Stimulated activated naive CD8-positive, alpha-beta T cell treated with anti-CD3 and anti-CD28 coated beads, Interleukin-15, Interleukin-2, amounts not matched to agents 100 ng/mL and 50 ng/mL, for 24 hours (primary cell): ENCODE measurements at regions not wholly inside any gene's neighbourhood (a gene's known extent, or its start where the extent isn't known, plus 50 kb on each side); places are given as distances from the start of the nearest gene placed in this dataset.

ENCODE experiments used
- H3K27ac Mint-ChIP-seq: one replicate; pipeline ENCODE4 v1.8.0; 2021; ENCODE audit warnings: mild to moderate bottlenecking, mixed read lengths
- H3K27me3 Mint-ChIP-seq: one replicate; pipeline ENCODE4 v1.8.0; 2021; ENCODE audit warnings: mixed read lengths
- H3K36me3 Mint-ChIP-seq: one replicate; pipeline ENCODE4 v1.8.0; 2021; ENCODE audit warnings: low read depth, mixed read lengths
- H3K4me1 Mint-ChIP-seq: one replicate; pipeline ENCODE4 v1.8.0; 2021; ENCODE audit warnings: low read depth, mixed read lengths
- H3K4me3 Mint-ChIP-seq: one replicate; pipeline ENCODE4 v1.8.0; 2021; ENCODE audit warnings: mild to moderate bottlenecking, mixed read lengths
- H3K9me3 Mint-ChIP-seq: one replicate; pipeline ENCODE4 v1.8.0; 2021; ENCODE audit warnings: mixed read lengths

- H3K4me3 Mint-ChIP-seq, result no peak overlapping the region
- no peaks in the 10 kb centered on the region for H3K9me3 Mint-ChIP-seq
- H3K27ac Mint-ChIP-seq, result no peak overlapping the region
- no peaks in the 10 kb centered on the region for H3K27me3 Mint-ChIP-seq
- no peaks in the 10 kb centered on the region for H3K4me1 Mint-ChIP-seq
- no peaks in the 10 kb centered on the region for H3K36me3 Mint-ChIP-seq
Measured at GRCh38 chr5:66234241-66234640, 90.1 kb downstream of the SREK1 start.

- peaks cover 5% of the 10 kb centered on the region for H3K27me3 Mint-ChIP-seq
- no peak overlapping the region for H3K4me3 Mint-ChIP-seq
- H3K27ac Mint-ChIP-seq, result no peak overlapping the region
- no peaks in the 10 kb centered on the region for H3K9me3 Mint-ChIP-seq
- H3K36me3 Mint-ChIP-seq, result no peaks in the 10 kb centered on the region
- H3K4me1 Mint-ChIP-seq, result no peaks in the 10 kb centered on the region
Measured at GRCh38 chr5:66238435-66238834, 94.3 kb downstream of the SREK1 start.

GRCh38 chr5:66239034-66239433, 94.9 kb downstream of the SREK1 start:
- Mint-ChIP-seq H3K4me1 (no peaks in the 10 kb centered on the region), H3K27ac (no peak overlapping the region), H3K36me3 (no peaks in the 10 kb centered on the region), H3K4me3 (no peak overlapping the region), H3K27me3 (peaks cover 5% of the 10 kb centered on the region), H3K9me3 (no peaks in the 10 kb centered on the region)

GRCh38 chr5:66241136-66241825, 97.2 kb downstream of the SREK1 start:
- H3K27ac Mint-ChIP-seq, result no peak overlapping the region

GRCh38 chr5:66242050-66242715, 98.1 kb downstream of the SREK1 start:
- Mint-ChIP-seq H3K36me3 (no peaks in the 10 kb centered on the region), H3K9me3 (no peaks in the 10 kb centered on the region), H3K27ac (no peak overlapping the region), H3K27me3 (peaks cover 5% of the 10 kb centered on the region), H3K4me1 (no peaks in the 10 kb centered on the region), H3K4me3 (no peak overlapping the region)

More at GRCh38 chr5:66241136-66241825, 97.2 kb downstream of the SREK1 start:
- Mint-ChIP-seq H3K27me3 (peaks cover 5% of the 10 kb centered on the region), H3K4me3 (no peak overlapping the region), H3K9me3 (no peaks in the 10 kb centered on the region), H3K36me3 (no peaks in the 10 kb centered on the region), H3K4me1 (no peaks in the 10 kb centered on the region)

- H3K4me3 Mint-ChIP-seq, result no peak overlapping the region
- H3K4me1 Mint-ChIP-seq, result no peaks in the 10 kb centered on the region
- H3K9me3 Mint-ChIP-seq, result no peaks in the 10 kb centered on the region
- H3K27me3 Mint-ChIP-seq, result no peaks in the 10 kb centered on the region
- no peak overlapping the region for H3K27ac Mint-ChIP-seq
- no peaks in the 10 kb centered on the region for H3K36me3 Mint-ChIP-seq
Measured at GRCh38 chr5:66246608-66247007, 102.5 kb downstream of the SREK1 start.

GRCh38 chr5:66247176-66247960, 103.3 kb downstream of the SREK1 start:
- H3K4me1 Mint-ChIP-seq, result no peaks in the 10 kb centered on the region
- H3K27ac Mint-ChIP-seq, result no peak overlapping the region
- no peaks in the 10 kb centered on the region for H3K9me3 Mint-ChIP-seq
- H3K4me3 Mint-ChIP-seq, result no peak overlapping the region
- no peaks in the 10 kb centered on the region for H3K27me3 Mint-ChIP-seq
- no peaks in the 10 kb centered on the region for H3K36me3 Mint-ChIP-seq

- Mint-ChIP-seq H3K4me3 (no peak overlapping the region), H3K27me3 (no peaks in the 10 kb centered on the region), H3K9me3 (no peaks in the 10 kb centered on the region), H3K27ac (no peak overlapping the region), H3K36me3 (no peaks in the 10 kb centered on the region), H3K4me1 (no peaks in the 10 kb centered on the region)
Measured at GRCh38 chr5:66248874-66249273, 104.8 kb downstream of the SREK1 start.

GRCh38 chr5:66249920-66250319, 105.8 kb downstream of the SREK1 start:
- Mint-ChIP-seq H3K4me1 (no peaks in the 10 kb centered on the region), H3K36me3 (no peaks in the 10 kb centered on the region), H3K9me3 (no peaks in the 10 kb centered on the region), H3K27ac (no peak overlapping the region), H3K27me3 (no peaks in the 10 kb centered on the region), H3K4me3 (no peak overlapping the region)

- H3K4me3 Mint-ChIP-seq, result no peak overlapping the region
- H3K4me1 Mint-ChIP-seq, result no peaks in the 10 kb centered on the region
- H3K27me3 Mint-ChIP-seq, result no peaks in the 10 kb centered on the region
- H3K27ac Mint-ChIP-seq, result no peak overlapping the region
- H3K9me3 Mint-ChIP-seq, result no peaks in the 10 kb centered on the region
- H3K36me3 Mint-ChIP-seq, result no peaks in the 10 kb centered on the region
Measured at GRCh38 chr5:66252849-66253248, 108.7 kb downstream of the SREK1 start.

- Mint-ChIP-seq H3K9me3 (peaks cover 3% of the 10 kb centered on the region), H3K4me1 (no peaks in the 10 kb centered on the region), H3K27ac (no peak overlapping the region), H3K36me3 (no peaks in the 10 kb centered on the region), H3K4me3 (no peak overlapping the region), H3K27me3 (no peaks in the 10 kb centered on the region)
Measured at GRCh38 chr5:66255714-66256113, 111.6 kb downstream of the SREK1 start.

- Mint-ChIP-seq H3K36me3 (no peaks in the 10 kb centered on the region), H3K9me3 (no peaks in the 10 kb centered on the region), H3K4me3 (no peak overlapping the region), H3K27me3 (peaks cover 19% of the 10 kb centered on the region), H3K4me1 (no peaks in the 10 kb centered on the region), H3K27ac (no peak overlapping the region)
Measured at GRCh38 chr5:66273121-66273520, 129.0 kb downstream of the SREK1 start.

GRCh38 chr5:66276986-66277385, 132.9 kb downstream of the SREK1 start:
- Mint-ChIP-seq H3K27me3 (peaks cover 23% of the 10 kb centered on the region), H3K36me3 (no peaks in the 10 kb centered on the region), H3K4me3 (no peak overlapping the region), H3K27ac (no peak overlapping the region), H3K4me1 (no peaks in the 10 kb centered on the region), H3K9me3 (no peaks in the 10 kb centered on the region)

GRCh38 chr5:66277981-66278380, 133.9 kb downstream of the SREK1 start:
- H3K27ac Mint-ChIP-seq, result no peak overlapping the region
- H3K4me3 Mint-ChIP-seq, result no peak overlapping the region
- no peaks in the 10 kb centered on the region for H3K9me3 Mint-ChIP-seq
- H3K4me1 Mint-ChIP-seq, result no peaks in the 10 kb centered on the region
- H3K27me3 Mint-ChIP-seq, result peaks cover 23% of the 10 kb centered on the region
- no peaks in the 10 kb centered on the region for H3K36me3 Mint-ChIP-seq

GRCh38 chr5:66281294-66281693, 137.2 kb downstream of the SREK1 start:
- H3K9me3 Mint-ChIP-seq, result no peaks in the 10 kb centered on the region
- H3K4me3 Mint-ChIP-seq, result no peak overlapping the region
- H3K27ac Mint-ChIP-seq, result no peak overlapping the region
- no peaks in the 10 kb centered on the region for H3K4me1 Mint-ChIP-seq
- H3K36me3 Mint-ChIP-seq, result no peaks in the 10 kb centered on the region
- peaks cover 15% of the 10 kb centered on the region for H3K27me3 Mint-ChIP-seq
